Prostate gland (tissue), 2 donors: ENCODE measurements at regions not wholly inside any gene's neighbourhood (a gene's known extent, or its start where the extent isn't known, plus 50 kb on each side); places are given as distances from the start of the nearest gene placed in this dataset.
A peak's percentile ranks its signal among the peaks of the same experiment; 100 is the strongest.

ENCODE experiments used
- DNase-seq: peaks from one replicate; pipeline ENCODE4 v3.0.0-alpha.2; 2019; ENCODE audit warnings: low spot score
- H3K27ac ChIP-seq, 2 donors: fragments of 200-600 bp; sonication (generic); 2 replicates each; pipeline ENCODE4 v1.5.1; 2017 to 2019
- H3K27me3 ChIP-seq: fragments of 200-600 bp; sonication (generic); replicated peaks from 2 replicates; pipeline ENCODE4 v1.5.1; 2019; ENCODE audit not compliant: insufficient read depth
- H3K36me3 ChIP-seq, 2 donors: fragments of 200-600 bp; sonication (generic); 1 replicate in 1 of 2; 2 replicates in 1 of 2; pipeline versions ENCODE4 v1.5.1 to v1.8.1; 2017 to 2019
- H3K4me1 ChIP-seq: fragments of 200-600 bp; sonication (generic); replicated peaks from 2 replicates; pipeline ENCODE4 v1.5.1; 2019
- H3K4me3 ChIP-seq, 2 donors: fragments of 200-600 bp; sonication (generic); 2 replicates each; pipeline ENCODE4 v1.5.1; 2017 to 2019
- H3K9me3 ChIP-seq: fragments of 200-600 bp; sonication (generic); 2 replicates; pipeline ENCODE4 v1.5.1; 2017
- CTCF ChIP-seq, 4 experiments: fragments of 200-600 bp in 2 of 4; fragments of 450-650 bp in 2 of 4; sonication (generic) in 2 of 4; IDR thresholded peaks; 1 replicate in 3 of 4; 2 replicates in 1 of 4; pipeline ENCODE4 v1.5.1; 2016 to 2019; ENCODE audit warnings: antibody characterized with exemption in 4 of 4, mild to moderate bottlenecking in 2 of 4, moderate library complexity in 2 of 4
- POLR2A ChIP-seq: fragments of 450-650 bp; IDR thresholded peaks from one replicate; pipeline ENCODE4 v1.6.1; 2016; ENCODE audit warnings: antibody characterized with exemption, mild to moderate bottlenecking
- POLR2AphosphoS5 ChIP-seq: sonication (generic); formaldehyde crosslinking; IDR thresholded peaks from one replicate; pipeline ENCODE4 v1.6.1; 2017; ENCODE audit warnings: antibody characterized with exemption
- WGBS: methylation state at CpG from one replicate; pipeline ENCODE4 v1.1.5; 2018; 5-methylcytosine and 5-hydroxymethylcytosine counted together
- intact Hi-C: fragments of 100-400 bp; cut with DNase I; formaldehyde crosslinking; loops from one replicate; pipeline ENCODE4 v1.14.2; 2022

DNA sequence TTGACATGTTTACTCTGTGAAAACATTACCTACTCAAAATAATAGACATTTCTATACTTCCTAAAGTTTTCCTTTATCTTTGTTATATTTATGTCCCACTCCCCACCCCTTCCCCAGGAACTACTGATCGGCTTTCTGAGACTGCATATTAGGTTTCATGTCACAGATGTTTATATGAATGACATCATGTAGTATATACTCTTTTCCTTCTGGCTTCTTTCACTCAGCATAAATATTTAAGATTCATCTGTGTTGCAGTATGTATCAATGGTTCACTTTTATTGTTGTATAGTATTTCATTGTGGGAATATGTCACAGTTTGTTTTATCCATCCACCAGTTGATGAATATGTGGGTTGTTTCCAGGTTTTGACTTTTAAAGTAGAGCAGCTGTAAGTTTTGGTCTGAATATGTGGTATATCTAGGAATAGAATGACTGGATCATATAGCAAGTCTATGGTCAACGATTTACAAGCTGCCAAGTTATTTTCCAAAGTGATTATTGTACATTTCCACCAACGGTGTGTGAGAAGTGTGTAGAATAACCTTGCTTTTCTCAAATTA lies 73.8 kb upstream of the CAV2 start:
- Histone ChIP-seq H3K27me3 (no peaks in the 10 kb centered on the region), H3K4me3 (no peak overlapping the region), H3K36me3 (no peaks in the 10 kb centered on the region), H3K9me3 (no peaks in the 10 kb centered on the region), H3K27ac (no peak overlapping the region), H3K4me1 (no peaks in the 10 kb centered on the region)
- 85% methylated on average over 3 of the region's 3 CpGs for WGBS
- no peak for DNase-seq
- TF ChIP-seq CTCF (IDR thresholded peaks at IDR 0.05) (no peak), POLR2AphosphoS5 (no peak), POLR2A (no peak)
- intact Hi-C loops, result no loop called here

- TF ChIP-seq CTCF (IDR thresholded peaks at IDR 0.05) (no peak), POLR2AphosphoS5 (peak; percentile 36), POLR2A (no peak)
- intact Hi-C loops, result no loop called here
- no peaks in the 10 kb centered on the region for H3K36me3 ChIP-seq
- no peak overlapping the region for H3K27ac ChIP-seq
- DNase-seq, result no peak
- H3K9me3 ChIP-seq, result no peaks in the 10 kb centered on the region
- 61% methylated on average over 4 of the region's 4 CpGs for WGBS
- H3K4me3 ChIP-seq, result no peak overlapping the region
- H3K27me3 ChIP-seq, result no peaks in the 10 kb centered on the region
- H3K4me1 ChIP-seq, result no peaks in the 10 kb centered on the region
Measured at GRCh38 chr7:116426428-116427156, 72.9 kb upstream of the CAV2 start.

GRCh38 chr7:116429986-116430619 lies 69.4 kb upstream of the CAV2 start:
- 87% methylated on average over 1 of the region's 1 CpG for WGBS
- H3K9me3 ChIP-seq, result no peaks in the 10 kb centered on the region

GRCh38 chr7:116431787-116432526 lies 67.6 kb upstream of the CAV2 start:
- DNase-seq, result no peak
- Histone ChIP-seq H3K27me3 (no peaks in the 10 kb centered on the region), H3K4me1 (no peaks in the 10 kb centered on the region), H3K9me3 (no peaks in the 10 kb centered on the region), H3K36me3 (no peaks in the 10 kb centered on the region), H3K27ac (no peak overlapping the region), H3K4me3 (no peak overlapping the region)
- WGBS, result 90% methylated on average over 6 of the region's 6 CpGs
- intact Hi-C loops, result loop anchor here (10.0 kb wide), 1 partner anchor 153 kb away; no protein-coding TSS in a partner anchor
- TF ChIP-seq POLR2AphosphoS5, result no peak
- TF ChIP-seq POLR2A, result no peak
- no peak for TF ChIP-seq CTCF (IDR thresholded peaks at IDR 0.05)

More at GRCh38 chr7:116429986-116430619, 69.4 kb upstream of the CAV2 start:
- Histone ChIP-seq H3K27me3 (no peaks in the 10 kb centered on the region), H3K4me3 (no peak overlapping the region), H3K36me3 (no peaks in the 10 kb centered on the region), H3K4me1 (no peaks in the 10 kb centered on the region), H3K27ac (no peak overlapping the region)
- intact Hi-C loops, result loop anchor here (10.0 kb wide), 1 partner anchor 155 kb away; no protein-coding TSS in a partner anchor
- DNase-seq, result no peak
- TF ChIP-seq POLR2AphosphoS5, result no peak
- no peak for TF ChIP-seq POLR2A
- no peak for TF ChIP-seq CTCF (IDR thresholded peaks at IDR 0.05)
